GM12878 (cell line): ENCODE measurements at regions not wholly inside any gene's neighbourhood (a gene's known extent, or its start where the extent isn't known, plus 50 kb on each side); places are given as distances from the start of the nearest gene placed in this dataset.

Source experiments
- ATAC-seq: fragments of 200-7000 bp; cut with Tn5 transposase; 3 replicates; pipeline ENCODE4 v1.9.1; 2020; ENCODE audit warnings: mild to moderate bottlenecking, moderate library complexity
- BruUV-seq: library from RNA; stranded (reverse); fragments of 400-500 nt; replicated peaks from 2 replicates; lab custom pipeline; 2021; lab: Mats Ljungman, UMichigan
- CTCF ChIA-PET: fragments of 300-600 bp; sonication (Branson Sonifier 250); formaldehyde crosslinking; extraction: SDS; loops from one replicate; lab custom pipeline; 2021; ENCODE audit warnings: inconsistent platforms; lab: Yijun Ruan, JAX
- POLR2A ChIA-PET: fragments of 350-600 bp; formaldehyde crosslinking; extraction: SDS; loops from one replicate; lab custom pipeline; 2021; ENCODE audit warnings: inconsistent platforms; lab: Charles Lee
- RAD21 ChIA-PET: fragments of 300-600 bp; sonication (Branson Sonifier 250); formaldehyde crosslinking; loops from one replicate; lab custom pipeline; 2023; ENCODE audit warnings: antibody characterized with exemption; ENCODE audit not compliant: unreplicated experiment; lab: Charles Lee
- SMC1A ChIA-PET: fragments of 300-600 bp; sonication (Branson Sonifier 250); formaldehyde crosslinking; loops from one replicate; lab custom pipeline; 2023; ENCODE audit not compliant: unreplicated experiment, uncharacterized antibody; lab: Charles Lee
- DNase-seq: peaks from one replicate; pipeline ENCODE4 v3.0.0-alpha.2; 2011; ENCODE audit warnings: low read depth, low spot score
- FAIRE-seq: peaks from 3 replicates; lab custom pipeline; 2011; peaks lifted over from hg19 to GRCh38; lab: Jason Lieb, UNC
- H2AFZ ChIP-seq: 2 replicates; pipeline ENCODE4 v1.6.0; 2011; ENCODE audit warnings: low read depth, low read length, control low read depth; ENCODE audit not compliant: control insufficient read depth
- H3K27ac ChIP-seq: 2 replicates; pipeline ENCODE4 v1.5.1; 2011; ENCODE audit warnings: control low read depth; ENCODE audit not compliant: control insufficient read depth, insufficient read depth
- H3K27me3 ChIP-seq, 2 experiments: replicated peaks in 1 of 2; 2 replicates each; pipeline versions ENCODE4 v1.6.0 to v1.6.1; 2011; ENCODE audit warnings: low read length in 1 of 2; ENCODE audit not compliant: control insufficient read depth in 2 of 2, insufficient read depth in 2 of 2
- H3K36me3 ChIP-seq, 2 experiments: 2 replicates each; pipeline ENCODE4 v1.5.1; 2011; ENCODE audit warnings: low read length in 1 of 2; ENCODE audit not compliant: control insufficient read depth in 2 of 2, insufficient read depth in 2 of 2
- H3K4me1 ChIP-seq: 2 replicates; pipeline ENCODE4 v1.6.1; 2011; ENCODE audit warnings: mild to moderate bottlenecking, low read length, moderate library complexity, mixed read lengths; ENCODE audit not compliant: control insufficient read depth, insufficient read depth
- H3K4me2 ChIP-seq: 2 replicates; pipeline ENCODE4 v1.6.0; 2011; ENCODE audit warnings: control low read depth; ENCODE audit not compliant: control insufficient read depth, insufficient read depth
- H3K4me3 ChIP-seq: fragments of 200-600 bp; sonication (generic); 2 replicates; pipeline ENCODE4 v1.5.1; 2016
- H3K79me2 ChIP-seq: 2 replicates; pipeline ENCODE4 v1.6.0; 2011; ENCODE audit warnings: low read length; ENCODE audit not compliant: control insufficient read depth, insufficient read depth
- H3K9ac ChIP-seq: 2 replicates; pipeline ENCODE4 v1.8.0; 2011; ENCODE audit warnings: low read length, control low read depth, mixed read lengths; ENCODE audit not compliant: control insufficient read depth, insufficient read depth
- H3K9me3 ChIP-seq: replicated peaks from 3 replicates; pipeline ENCODE4 v1.5.1; 2011; ENCODE audit warnings: mild to moderate bottlenecking, low read length; ENCODE audit not compliant: control insufficient read depth, insufficient read depth
- H4K20me1 ChIP-seq: 2 replicates; pipeline ENCODE4 v1.6.0; 2011; ENCODE audit not compliant: control insufficient read depth, insufficient read depth
- E4F1 ChIP-seq: fragments of 450-650 bp; IDR thresholded peaks from 2 replicates; pipeline ENCODE4 v1.6.1; 2018; ENCODE audit warnings: borderline replicate concordance, mild to moderate bottlenecking; ENCODE audit not compliant: partially characterized antibody
- ESRRA ChIP-seq: IDR thresholded peaks from 2 replicates; pipeline ENCODE4 v1.6.1; 2012; ENCODE audit warnings: mild to moderate bottlenecking, low read length, improper control_type of control experiment
- FOXK2 ChIP-seq: fragments of 450-650 bp; IDR thresholded peaks from 2 replicates; pipeline ENCODE4 v1.6.1; 2017; ENCODE audit warnings: mild to moderate bottlenecking, moderate library complexity
- RAD21 ChIP-seq: IDR thresholded peaks from 2 replicates; pipeline ENCODE4 v1.6.1; 2011; ENCODE audit warnings: mild to moderate bottlenecking, low read depth, low read length, moderate library complexity; ENCODE audit not compliant: insufficient read depth
- RBBP5 ChIP-seq: fragments of 200-600 bp; sonication (generic); conservative IDR thresholded peaks from 2 replicates; pipeline ENCODE4 v1.6.1; 2016
- SMC3 ChIP-seq: IDR thresholded peaks from 2 replicates; pipeline ENCODE4 v1.6.1; 2011; ENCODE audit warnings: low read length, improper control_type of control experiment, borderline replicate concordance
- YY1 ChIP-seq: IDR thresholded peaks from 2 replicates; pipeline ENCODE4 v1.6.1; 2011; ENCODE audit warnings: low read depth, mild to moderate bottlenecking, low read length
- WGBS: methylation state at CpG from one replicate; pipeline ENCODE4 v1.1.6; 2016; ENCODE audit warnings: low lambda C conversion rate; ENCODE audit not compliant: insufficient replicate concordance, insufficient coverage; ENCODE audit errors: missing lambda C conversion rate; 5-methylcytosine and 5-hydroxymethylcytosine counted together
- in situ Hi-C: fragments of 300-500 bp; cut with MboI; formaldehyde crosslinking; loops from 9 replicates; pipeline ENCODE4 v1.14.3; 2018; ENCODE audit warnings: mixed read lengths
- intact Hi-C: fragments of 100-400 bp; cut with micrococcal nuclease; formaldehyde crosslinking; loops from one replicate; pipeline ENCODE4 v1.14.2; 2022; ENCODE audit not compliant: unreplicated experiment
- TF ChIP-seq, protein P1 (sequence below), 3 experiments: IDR thresholded peaks in 2 of 3; conservative IDR thresholded peaks in 1 of 3; 2 replicates each; pipeline ENCODE4 v1.5.1; 2011; ENCODE audit warnings: low read depth in 3 of 3, low read length in 3 of 3, mild to moderate bottlenecking in 3 of 3, control low read depth in 2 of 3, moderate library complexity in 2 of 3, inconsistent platforms in 1 of 3, mixed read lengths in 1 of 3; ENCODE audit not compliant: control insufficient read depth in 2 of 3, insufficient read depth in 1 of 3; ENCODE audit errors: extremely low read depth in 1 of 3

- no peak for TF ChIP-seq E4F1
- TF ChIP-seq FOXK2, result no peak
- no peak for TF ChIP-seq RBBP5
Observed at GRCh38 chr16:85274924-85275323, 162.7 kb upstream of the CIBAR2 start (continued).

DNA sequence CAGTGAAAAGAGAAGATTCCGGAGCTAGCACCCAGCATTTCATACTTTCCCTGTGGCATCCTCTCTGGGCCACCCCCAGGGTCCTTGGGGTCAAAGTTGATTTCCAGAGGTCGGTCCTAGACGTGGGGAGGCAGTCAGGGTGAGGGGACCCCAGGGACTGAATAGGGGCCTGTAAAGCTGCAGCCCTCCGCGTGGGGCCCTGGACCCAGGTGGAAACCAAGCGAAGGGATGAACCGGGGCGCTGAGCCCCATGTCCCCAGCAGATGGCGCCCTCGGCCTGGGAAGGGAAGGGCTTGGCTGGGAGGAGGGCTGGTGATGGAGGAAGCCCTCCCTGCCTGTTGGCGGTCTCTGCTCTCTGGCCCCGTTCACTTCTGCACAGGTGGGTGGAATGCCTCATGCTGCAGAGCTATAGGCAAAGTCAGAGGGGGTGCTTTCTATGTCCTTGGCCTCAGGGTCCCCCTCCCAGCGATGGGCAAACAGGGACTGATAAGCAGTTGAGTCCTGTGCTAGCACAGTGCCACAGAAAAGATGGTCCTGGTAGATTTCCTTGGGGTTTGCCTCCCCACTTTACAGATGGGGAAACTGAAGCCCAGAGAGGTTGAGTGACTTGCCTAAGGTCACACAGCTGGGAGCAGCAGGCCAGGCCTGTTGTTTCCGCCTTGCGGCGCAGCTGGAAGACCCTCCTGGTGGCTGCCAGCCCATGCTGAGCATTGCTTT is 163.4 kb upstream of the CIBAR2 start:
- CTCF ChIA-PET, result interaction anchor here (0.7 to 3.4 kb wide), 16 partner anchors 11 to 163 kb away, joined by 3 to 16 read pairs (median 4); partner anchors contain the start of gene CIBAR2
- H3K79me2 ChIP-seq, result no peaks in the 10 kb centered on the region
- no peak overlapping the region for H3K9ac ChIP-seq
- no peak overlapping the region for H3K4me3 ChIP-seq
- ATAC-seq (peak; percentile 97), FAIRE-seq (peak; percentile 78), DNase-seq (no peak)
- RAD21 ChIA-PET, result no interaction called here
- peaks cover 0 to 3% of the 10 kb centered on the region in 2 experiments; a peak in 1 of 4 replicates for H3K27me3 ChIP-seq
- no peaks in the 10 kb centered on the region for H3K9me3 ChIP-seq
- no peaks in the 10 kb centered on the region for H3K4me1 ChIP-seq
- TF ChIP-seq SMC3, result peak; percentile 57; the same call in 1 of the 2 replicates
- peak; percentile 58; the same call in 1 of the 2 replicates for TF ChIP-seq YY1
- peak; percentile 85 for TF ChIP-seq RAD21
- TF ChIP-seq ESRRA, result no peak
- TF ChIP-seq, protein P1, sequence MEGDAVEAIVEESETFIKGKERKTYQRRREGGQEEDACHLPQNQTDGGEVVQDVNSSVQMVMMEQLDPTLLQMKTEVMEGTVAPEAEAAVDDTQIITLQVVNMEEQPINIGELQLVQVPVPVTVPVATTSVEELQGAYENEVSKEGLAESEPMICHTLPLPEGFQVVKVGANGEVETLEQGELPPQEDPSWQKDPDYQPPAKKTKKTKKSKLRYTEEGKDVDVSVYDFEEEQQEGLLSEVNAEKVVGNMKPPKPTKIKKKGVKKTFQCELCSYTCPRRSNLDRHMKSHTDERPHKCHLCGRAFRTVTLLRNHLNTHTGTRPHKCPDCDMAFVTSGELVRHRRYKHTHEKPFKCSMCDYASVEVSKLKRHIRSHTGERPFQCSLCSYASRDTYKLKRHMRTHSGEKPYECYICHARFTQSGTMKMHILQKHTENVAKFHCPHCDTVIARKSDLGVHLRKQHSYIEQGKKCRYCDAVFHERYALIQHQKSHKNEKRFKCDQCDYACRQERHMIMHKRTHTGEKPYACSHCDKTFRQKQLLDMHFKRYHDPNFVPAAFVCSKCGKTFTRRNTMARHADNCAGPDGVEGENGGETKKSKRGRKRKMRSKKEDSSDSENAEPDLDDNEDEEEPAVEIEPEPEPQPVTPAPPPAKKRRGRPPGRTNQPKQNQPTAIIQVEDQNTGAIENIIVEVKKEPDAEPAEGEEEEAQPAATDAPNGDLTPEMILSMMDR (IDR thresholded peaks at IDR 0.05 in 2 of 3, conservative IDR thresholded peaks at IDR 0.05 in 1 of 3; ENCODE audit: control insufficient read depth in 2 of 3, extremely low read depth in 1 of 3, insufficient read depth in 1 of 3, low read depth in 3 of 3, low read length in 3 of 3), result peak; percentile 87 to 97 (median 92)
- SMC1A ChIA-PET, result interaction anchor here (1.0 kb wide), 1 partner anchor 22 kb away, joined by 5 read pairs; no protein-coding TSS in a partner anchor
- H3K27ac ChIP-seq, result no peak overlapping the region
- no peak overlapping the region for H3K4me2 ChIP-seq
- 29% methylated on average over 16 of the region's 16 CpGs for WGBS
- H3K36me3 ChIP-seq, result no peaks in the 10 kb centered on the region
- intact Hi-C loops (loop anchor here (10.0 kb wide), 1 partner anchor 161 kb away; the partner anchor contains the start of gene CIBAR2), in situ Hi-C loops (no loop called here)
- no peak overlapping the region for H2AFZ ChIP-seq
- no TSS peak for BruUV-seq
- H4K20me1 ChIP-seq, result no peaks in the 10 kb centered on the region
- POLR2A ChIA-PET, result no interaction called here
